SK-N-SH treated with all-trans-retinoic acid at 6 μM for 48 hours (cell line): ENCODE measurements at regions not wholly inside any gene's neighbourhood (a gene's known extent, or its start where the extent isn't known, plus 50 kb on each side); places are given as distances from the start of the nearest gene placed in this dataset.

ENCODE experiments used
- ATAC-seq: fragments of 200-7000 bp; cut with Tn5 transposase; 3 replicates; pipeline ENCODE4 v1.9.1; 2020; ENCODE audit warnings: mild to moderate bottlenecking, moderate library complexity
- ARNTL ChIP-seq: fragments of 450-650 bp; formaldehyde crosslinking; IDR thresholded peaks from 2 replicates; pipeline ENCODE4 v1.5.0; 2020; ENCODE audit warnings: low read depth, mild to moderate bottlenecking, moderate library complexity, borderline replicate concordance
- CREB5 ChIP-seq: fragments of 250-450 bp; sonication (Bioruptor Pico); IDR thresholded peaks from 2 replicates; pipeline ENCODE4 v1.5.1; 2020; ENCODE audit warnings: low read depth, mild to moderate bottlenecking, moderate library complexity
- CSRNP3 ChIP-seq: fragments of 250-450 bp; sonication (Bioruptor Pico); IDR thresholded peaks from 2 replicates; pipeline ENCODE4 v1.5.1; 2021; ENCODE audit warnings: mild to moderate bottlenecking, moderate library complexity
- ESRRG ChIP-seq: fragments of 250-450 bp; sonication (Bioruptor Pico); IDR thresholded peaks from 2 replicates; pipeline ENCODE4 v1.6.1; 2021; ENCODE audit warnings: mild to moderate bottlenecking
- GLIS3 ChIP-seq: fragments of 250-450 bp; sonication (Bioruptor Pico); IDR thresholded peaks from 2 replicates; pipeline ENCODE4 v1.5.0; 2020; ENCODE audit warnings: mild to moderate bottlenecking, moderate library complexity
- ISL1 ChIP-seq: fragments of 250-450 bp; sonication (Bioruptor Pico); IDR thresholded peaks from 2 replicates; pipeline ENCODE4 v2.1.2; 2022; ENCODE audit warnings: mild to moderate bottlenecking, moderate library complexity
- PATZ1 ChIP-seq: fragments of 250-450 bp; sonication (Bioruptor Pico); IDR thresholded peaks from 2 replicates; pipeline ENCODE4 v1.8.0; 2020; ENCODE audit warnings: mild to moderate bottlenecking, moderate library complexity, borderline replicate concordance
- POU6F1 ChIP-seq: fragments of 250-450 bp; sonication (Bioruptor Pico); IDR thresholded peaks from 2 replicates; pipeline ENCODE4 v1.8.0; 2021; ENCODE audit warnings: low read depth, mild to moderate bottlenecking, moderate library complexity, borderline replicate concordance
- PPARA ChIP-seq: fragments of 250-450 bp; sonication (Bioruptor Pico); IDR thresholded peaks from 2 replicates; pipeline ENCODE4 v1.5.0; 2020; ENCODE audit warnings: mild to moderate bottlenecking, borderline replicate concordance
- RARB ChIP-seq: fragments of 250-450 bp; sonication (Bioruptor Pico); IDR thresholded peaks from 2 replicates; pipeline ENCODE4 v1.8.0; 2021; ENCODE audit warnings: mild to moderate bottlenecking, moderate library complexity
- SNAI2 ChIP-seq: fragments of 250-450 bp; sonication (Bioruptor Pico); IDR thresholded peaks from 2 replicates; pipeline ENCODE4 v1.5.0; 2020; ENCODE audit warnings: mild to moderate bottlenecking, moderate library complexity
- TOX ChIP-seq: fragments of 250-450 bp; sonication (Bioruptor Pico); IDR thresholded peaks from 2 replicates; pipeline ENCODE4 v1.8.0; 2021; ENCODE audit warnings: mild to moderate bottlenecking, moderate library complexity, borderline replicate concordance
- TSHZ2 ChIP-seq: fragments of 250-450 bp; sonication (Bioruptor Pico); IDR thresholded peaks from 2 replicates; pipeline ENCODE4 v1.5.0; 2020; ENCODE audit warnings: mild to moderate bottlenecking, moderate library complexity
- ZC3H10 ChIP-seq: fragments of 250-450 bp; sonication (Bioruptor Pico); IDR thresholded peaks from 2 replicates; pipeline ENCODE4 v1.5.1; 2021; ENCODE audit warnings: mild to moderate bottlenecking, moderate library complexity
- ZFP3 ChIP-seq: fragments of 250-450 bp; sonication (Bioruptor Pico); IDR thresholded peaks from 2 replicates; pipeline ENCODE4 v1.5.0; 2020; ENCODE audit warnings: mild to moderate bottlenecking, moderate library complexity
- ZFP30 ChIP-seq: fragments of 450-650 bp; formaldehyde crosslinking; IDR thresholded peaks from 2 replicates; pipeline ENCODE4 v1.5.0; 2022; ENCODE audit warnings: mild to moderate bottlenecking, moderate library complexity
- ZNF565 ChIP-seq: fragments of 450-650 bp; formaldehyde crosslinking; conservative IDR thresholded peaks from 2 replicates; pipeline ENCODE4 v1.5.0; 2020; ENCODE audit warnings: low read depth, mild to moderate bottlenecking, moderate library complexity
- ZNF70 ChIP-seq: fragments of 450-650 bp; formaldehyde crosslinking; IDR thresholded peaks from 2 replicates; pipeline ENCODE4 v1.5.0; 2020; ENCODE audit warnings: mild to moderate bottlenecking, moderate library complexity

GRCh38 chr3:44023961-44024593 is 217.6 kb upstream of the TOPAZ1 start:
- no peak for TF ChIP-seq TSHZ2 (CRISPR knock-in tag)
- ATAC-seq, result no peak

GRCh38 chr3:44026220-44026865 is 215.3 kb upstream of the TOPAZ1 start:
- TF ChIP-seq ZFP30 (no peak), CREB5 (CRISPR knock-in tag) (no peak), POU6F1 (CRISPR knock-in tag) (no peak)
- ATAC-seq, result no peak

GRCh38 chr3:44029100-44029499 is 212.6 kb upstream of the TOPAZ1 start:
- no peak for TF ChIP-seq ZNF70 (CRISPR knock-in tag)
- TF ChIP-seq ARNTL, result no peak
- no peak for TF ChIP-seq ZNF565 (CRISPR knock-in tag)
- no peak for TF ChIP-seq PATZ1 (CRISPR knock-in tag)
- no peak for TF ChIP-seq ESRRG (CRISPR knock-in tag)
- no peak for TF ChIP-seq ZFP30
- no peak for TF ChIP-seq GLIS3 (CRISPR knock-in tag)
- TF ChIP-seq CSRNP3, result no peak
- no peak for TF ChIP-seq ZFP3 (CRISPR knock-in tag)
- no peak for ATAC-seq

- TF ChIP-seq ZNF70 (CRISPR knock-in tag) (no peak), TOX (CRISPR knock-in tag) (no peak), PPARA (CRISPR knock-in tag) (no peak), ZNF565 (CRISPR knock-in tag) (no peak), POU6F1 (CRISPR knock-in tag) (no peak), SNAI2 (CRISPR knock-in tag) (no peak), PATZ1 (CRISPR knock-in tag) (no peak), ZFP30 (no peak), ISL1 (CRISPR knock-in tag) (no peak), CSRNP3 (no peak), ZC3H10 (CRISPR knock-in tag) (no peak), CREB5 (CRISPR knock-in tag) (no peak), ARNTL (no peak), RARB (CRISPR knock-in tag) (no peak)
- TF ChIP-seq, all 23 proteins: peak for 0
- no peak for ATAC-seq
Observed at GRCh38 chr3:44030285-44030684, 211.4 kb upstream of the TOPAZ1 start.
